Stimulated activated CD8-positive, alpha-beta memory T cell treated with anti-CD3 and anti-CD28 coated beads, Interleukin-12 subunit alpha, Interleukin-12 subunit beta, amount 100 ng/mL, for 1 hour (primary cell): ENCODE measurements at regions not wholly inside any gene's neighbourhood (a gene's known extent, or its start where the extent isn't known, plus 50 kb on each side); places are given as distances from the start of the nearest gene placed in this dataset.
"Not testable (repeated sequence)": the region's sequence is repeated elsewhere in the genome, so short reads cannot be mapped to it uniquely, and the experiment has no call there.

Experiments used
- DNase-seq: peaks from one replicate; pipeline ENCODE4 v3.0.0-alpha.2; 2020; ENCODE audit warnings: low read depth

DNA sequence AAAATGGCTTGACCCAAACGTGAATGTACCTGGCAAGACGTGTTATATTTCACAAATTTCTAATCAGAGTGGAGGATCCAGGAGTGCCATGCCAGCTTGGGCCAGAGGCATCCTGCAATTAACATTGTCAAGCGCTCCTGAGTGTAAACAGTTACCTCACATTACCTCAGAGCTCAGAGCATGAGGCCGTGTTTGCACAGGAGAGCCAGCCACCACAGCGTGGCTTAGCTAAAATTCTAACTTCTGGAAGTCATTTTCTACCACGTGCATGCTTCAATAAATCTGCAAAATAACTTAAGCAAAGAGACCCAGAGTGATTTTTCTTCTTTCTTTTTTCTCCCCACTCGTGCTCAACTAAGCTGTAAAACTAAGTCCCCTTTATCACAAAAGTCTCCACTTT, 769.0 kb downstream of the KCNJ2 start:
- no peak for DNase-seq

- no peak for DNase-seq
Measured at GRCh38 chr17:70945386-70945785, 776.1 kb downstream of the KCNJ2 start.

DNA sequence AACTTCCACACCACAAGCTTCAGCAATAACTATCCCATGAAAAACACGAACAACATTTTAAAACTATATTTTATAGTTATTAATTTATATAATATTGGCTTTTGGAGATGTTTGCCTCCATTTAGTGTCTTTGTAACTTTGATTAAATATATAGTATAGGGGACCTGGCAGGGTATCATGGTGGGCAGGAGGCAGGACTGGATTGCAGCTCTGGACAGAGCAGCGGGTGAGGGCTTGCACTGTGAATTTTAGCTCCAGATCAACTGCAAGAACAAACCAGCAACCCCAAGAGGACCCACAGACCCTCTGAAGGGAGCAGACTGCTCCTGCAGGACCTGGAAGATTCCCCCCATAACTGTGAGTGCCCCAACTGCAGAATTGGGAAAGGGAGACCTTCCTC, 777.9 kb downstream of the KCNJ2 start:
- no peak for DNase-seq

GRCh38 chr17:70947636-70948565, 778.6 kb downstream of the KCNJ2 start:
- DNase-seq, result no peak

DNA sequence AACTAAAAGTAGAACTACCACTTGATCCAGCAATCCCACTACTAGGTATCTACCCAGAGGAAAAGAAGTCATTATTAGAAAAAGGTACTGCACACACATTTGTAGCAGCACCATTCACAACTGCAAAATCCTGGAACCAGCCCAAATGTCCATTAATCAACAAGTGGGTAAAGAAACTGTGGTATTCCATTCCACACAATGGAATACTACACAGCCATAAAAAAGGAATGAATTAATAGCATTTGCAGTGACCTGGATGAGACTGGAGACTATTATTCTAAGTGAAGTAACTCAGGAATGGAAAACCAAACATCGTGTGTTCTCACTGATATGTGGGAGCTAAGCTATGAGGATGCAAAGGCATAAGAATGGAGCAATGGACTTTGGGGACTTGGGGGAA, 783.8 kb downstream of the KCNJ2 start:
- not testable (repeated sequence) for DNase-seq

DNA sequence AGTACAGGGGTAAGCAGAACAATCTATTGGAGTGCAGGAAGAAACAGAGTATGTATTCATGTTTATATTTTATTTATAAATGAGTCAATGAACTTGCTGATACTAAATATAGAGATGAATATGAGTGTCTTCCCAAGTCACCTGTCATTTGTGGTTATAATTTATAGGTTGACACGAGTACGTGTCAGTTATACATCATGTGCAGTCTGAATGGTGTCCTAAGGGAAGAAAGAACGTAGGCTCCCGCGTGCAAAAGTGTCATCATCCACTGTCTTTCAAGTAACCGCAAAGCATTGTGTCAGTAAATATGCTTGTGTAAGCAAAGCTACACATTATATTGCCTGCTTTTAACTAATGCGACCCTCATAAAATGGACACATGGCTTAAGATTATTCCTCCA, 786.1 kb downstream of the KCNJ2 start:
- no peak for DNase-seq

- no peak for DNase-seq
Measured at GRCh38 chr17:70956726-70957125, 787.4 kb downstream of the KCNJ2 start.

GRCh38 chr17:70961341-70961740, 792.0 kb downstream of the KCNJ2 start:
- DNase-seq, result no peak

DNA sequence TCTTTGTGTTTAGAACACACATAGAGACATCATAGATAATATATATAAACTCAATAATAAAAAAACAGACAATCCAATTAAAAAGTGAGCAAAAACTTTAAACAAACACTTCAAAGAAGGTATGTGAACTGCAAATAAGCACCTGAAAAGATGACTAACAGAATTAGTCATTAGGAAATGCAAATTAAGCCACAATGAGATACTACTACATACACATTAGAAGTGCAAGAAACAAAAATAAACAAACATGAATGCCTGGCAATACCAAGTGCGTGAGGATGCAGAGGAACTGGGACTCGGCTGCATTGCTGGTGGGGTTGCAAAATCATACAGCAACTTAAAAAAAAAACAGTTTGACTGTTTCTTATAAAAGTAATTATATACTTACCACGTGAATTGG, 799.0 kb downstream of the KCNJ2 start:
- no peak for DNase-seq

- DNase-seq, result no peak
Measured at GRCh38 chr17:70969521-70970034, 800.2 kb downstream of the KCNJ2 start.

DNA sequence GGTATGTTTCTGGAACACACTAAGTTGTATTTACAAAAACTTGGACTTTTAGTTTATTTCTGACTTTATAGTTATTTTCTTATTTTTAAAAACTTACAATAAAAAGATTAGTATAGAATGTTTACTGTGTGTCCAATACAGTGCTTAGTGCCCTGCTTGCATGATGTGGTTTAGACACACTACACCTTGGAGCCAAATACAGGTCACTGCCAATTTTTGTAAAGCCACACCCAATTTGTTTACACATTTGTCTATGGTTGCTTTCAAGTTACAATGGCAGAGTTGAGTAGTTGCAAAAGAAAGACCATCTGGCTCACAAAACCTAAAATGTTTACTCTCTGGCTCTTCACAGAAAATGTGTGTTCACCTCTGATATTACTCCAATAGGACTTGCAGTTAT, 807.1 kb downstream of the KCNJ2 start:
- DNase-seq, result no peak

DNA sequence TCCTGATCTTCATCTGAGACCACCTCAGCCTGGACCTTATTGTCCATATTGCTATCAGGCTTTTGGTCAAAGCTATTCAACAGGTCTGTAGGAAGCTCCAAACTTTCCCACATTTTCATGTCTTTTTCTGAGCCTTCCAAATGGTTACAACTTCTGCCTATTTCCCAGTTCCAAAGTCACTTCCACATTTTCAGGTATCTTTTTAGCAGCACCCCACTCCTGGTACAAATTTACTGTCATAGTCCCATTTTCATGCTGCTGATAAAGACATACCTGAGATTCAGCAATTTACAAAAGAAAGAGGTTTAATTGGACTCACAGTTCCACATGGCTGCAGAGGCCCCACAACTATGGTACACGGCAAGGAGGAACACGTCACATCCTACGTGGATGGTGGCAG, 815.5 kb downstream of the KCNJ2 start:
- DNase-seq, result no peak

DNA sequence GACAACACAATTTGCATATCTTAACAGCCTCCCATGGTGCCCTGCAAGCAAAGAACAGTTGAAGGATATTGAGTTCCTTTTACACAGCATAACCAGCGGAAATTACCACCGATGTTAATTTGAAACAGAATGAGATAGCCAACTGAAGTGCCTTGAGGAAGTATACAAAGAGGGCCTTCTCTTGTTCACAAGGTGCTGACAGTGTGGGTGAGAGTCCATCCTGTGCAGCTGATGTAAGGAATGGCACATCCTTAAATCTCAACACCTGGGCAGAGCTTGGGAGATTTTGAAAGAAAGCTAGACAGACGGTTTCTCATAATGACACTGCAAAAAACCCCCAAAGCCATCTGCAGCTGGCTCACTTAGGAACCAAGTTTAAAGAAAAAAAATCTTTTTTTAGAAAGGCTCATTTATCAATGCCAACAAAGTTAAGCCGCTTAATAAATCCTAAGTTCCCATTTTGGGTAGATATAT, 818.6 kb downstream of the KCNJ2 start:
- no peak for DNase-seq

- no peak for DNase-seq
Measured at GRCh38 chr17:70988622-70989021, 819.3 kb downstream of the KCNJ2 start.

GRCh38 chr17:70989280-70989679, 819.9 kb downstream of the KCNJ2 start:
- DNase-seq, result no peak

DNA sequence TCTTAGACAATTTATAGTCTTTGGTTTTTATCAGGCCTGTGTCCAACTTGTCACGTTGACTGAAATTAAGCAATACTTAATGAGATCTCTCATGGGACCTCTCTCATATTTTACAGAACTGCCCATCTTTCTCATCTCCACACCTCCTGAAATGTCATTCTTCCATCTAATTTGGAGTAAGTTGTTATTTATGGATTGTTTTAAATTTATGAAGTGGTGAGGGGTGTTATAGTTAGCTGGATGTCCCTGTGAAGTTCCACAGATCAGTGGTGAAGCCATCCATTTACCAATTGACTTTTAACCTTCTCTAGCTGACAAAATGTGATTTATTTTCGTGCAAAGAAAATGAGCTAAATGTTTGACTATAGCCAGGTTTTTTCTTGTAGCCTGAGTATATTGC, 824.9 kb downstream of the KCNJ2 start:
- no peak for DNase-seq

- DNase-seq, result no peak
Measured at GRCh38 chr17:70995997-70996396, 826.7 kb downstream of the KCNJ2 start.

- DNase-seq, result no peak
Measured at GRCh38 chr17:71003736-71004135, 834.4 kb downstream of the KCNJ2 start.

GRCh38 chr17:71004413-71004812, 835.1 kb downstream of the KCNJ2 start:
- no peak for DNase-seq

DNA sequence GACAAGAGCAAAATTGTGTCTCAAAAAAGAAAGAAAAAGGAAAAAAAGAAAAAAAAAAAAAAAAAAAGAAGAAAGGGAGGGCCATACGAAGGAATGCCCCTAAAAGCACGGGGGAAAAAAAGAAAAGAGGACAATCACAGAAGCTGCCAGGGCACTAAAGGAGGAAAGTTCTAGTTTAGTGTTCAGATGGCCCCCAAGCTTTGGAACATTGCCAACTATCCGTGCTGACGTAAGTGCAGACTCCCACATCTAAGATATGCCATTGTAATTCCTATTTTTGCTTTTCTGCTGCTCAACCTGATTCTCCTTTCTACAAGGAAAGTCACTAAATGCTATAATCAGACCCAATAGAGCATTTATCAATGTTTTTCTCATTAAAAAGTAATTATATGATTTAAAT, 842.1 kb downstream of the KCNJ2 start:
- DNase-seq, result no peak

DNA sequence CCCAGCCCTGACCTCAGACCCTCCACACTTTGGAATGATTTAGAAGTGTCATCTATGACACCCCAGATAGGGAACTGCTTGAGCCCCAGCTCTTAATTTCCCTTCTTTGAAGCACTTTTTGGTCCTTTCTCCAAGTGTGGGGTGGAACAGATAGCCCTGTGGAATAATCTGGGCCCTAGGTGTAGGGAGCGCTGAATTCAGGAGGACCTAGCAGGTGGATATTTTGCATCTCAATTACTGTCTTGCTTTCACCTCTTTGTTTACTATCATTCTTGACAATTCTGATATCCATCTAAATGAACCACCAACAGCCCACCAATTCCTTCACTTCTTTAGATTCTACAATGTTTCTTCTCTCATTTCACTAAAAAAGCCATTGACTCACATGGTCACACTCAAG, 850.4 kb downstream of the KCNJ2 start:
- DNase-seq, result no peak

DNA sequence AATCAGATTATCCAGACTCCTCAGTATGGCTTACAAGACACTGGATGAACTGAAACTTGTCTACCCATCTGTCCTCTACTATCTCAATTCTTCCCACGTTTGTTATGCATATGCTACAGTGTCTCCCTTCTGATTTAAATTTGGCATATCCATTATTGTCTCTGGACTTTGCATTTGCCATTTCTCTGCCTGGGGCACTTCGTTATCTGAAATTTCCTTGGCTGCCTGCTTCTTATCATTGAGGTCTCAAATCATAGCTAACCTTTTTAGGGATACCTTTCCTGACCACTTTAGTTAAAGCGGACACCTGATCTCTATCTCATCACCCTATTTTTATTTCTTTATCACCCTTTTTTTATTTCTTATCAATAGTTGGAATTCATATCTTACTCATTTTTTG, 853.4 kb downstream of the KCNJ2 start:
- no peak for DNase-seq

DNA sequence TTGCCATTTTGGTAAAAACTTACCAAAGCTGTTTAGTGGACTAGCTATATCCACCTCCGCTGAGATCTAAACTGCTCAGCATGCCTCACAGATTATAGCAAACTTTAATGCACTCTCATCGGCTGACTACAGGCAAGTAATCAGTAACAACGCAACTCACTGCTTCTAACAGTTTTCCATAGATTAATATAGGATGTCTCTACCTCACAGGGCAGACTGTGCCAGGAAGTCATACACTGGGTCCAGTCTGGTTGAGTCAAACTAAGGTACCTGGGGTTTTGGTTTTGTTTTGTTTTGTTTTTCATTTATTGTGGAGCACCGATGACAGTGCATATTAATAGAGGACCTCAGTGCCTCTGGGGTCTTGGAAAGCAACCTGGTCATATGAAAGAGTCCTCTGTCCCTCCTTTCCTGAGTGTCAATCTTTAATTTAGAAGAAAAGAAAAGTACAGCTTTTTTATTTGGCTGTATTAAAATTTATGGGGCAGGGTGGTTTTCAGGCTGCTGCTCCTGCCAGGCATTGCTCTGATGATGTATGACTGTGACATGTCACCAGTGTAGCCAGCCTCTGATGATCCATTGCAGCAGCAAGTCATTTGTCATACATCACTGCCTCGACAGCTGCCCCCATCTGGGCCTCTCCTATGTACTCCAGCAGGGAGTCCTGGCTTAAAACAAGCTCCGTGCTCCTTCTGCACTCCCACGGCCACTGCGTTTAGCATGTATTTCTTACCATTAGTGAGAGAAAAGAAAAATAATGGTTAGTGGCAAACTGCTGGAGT, 854.1 kb downstream of the KCNJ2 start:
- DNase-seq, result no peak
